ENCODE measurements at regions not wholly inside any gene's neighbourhood (a gene's known extent, or its start where the extent isn't known, plus 50 kb on each side); places are given as distances from the start of the nearest gene placed in this dataset.

- TF ChIP-seq, protein P1, sequence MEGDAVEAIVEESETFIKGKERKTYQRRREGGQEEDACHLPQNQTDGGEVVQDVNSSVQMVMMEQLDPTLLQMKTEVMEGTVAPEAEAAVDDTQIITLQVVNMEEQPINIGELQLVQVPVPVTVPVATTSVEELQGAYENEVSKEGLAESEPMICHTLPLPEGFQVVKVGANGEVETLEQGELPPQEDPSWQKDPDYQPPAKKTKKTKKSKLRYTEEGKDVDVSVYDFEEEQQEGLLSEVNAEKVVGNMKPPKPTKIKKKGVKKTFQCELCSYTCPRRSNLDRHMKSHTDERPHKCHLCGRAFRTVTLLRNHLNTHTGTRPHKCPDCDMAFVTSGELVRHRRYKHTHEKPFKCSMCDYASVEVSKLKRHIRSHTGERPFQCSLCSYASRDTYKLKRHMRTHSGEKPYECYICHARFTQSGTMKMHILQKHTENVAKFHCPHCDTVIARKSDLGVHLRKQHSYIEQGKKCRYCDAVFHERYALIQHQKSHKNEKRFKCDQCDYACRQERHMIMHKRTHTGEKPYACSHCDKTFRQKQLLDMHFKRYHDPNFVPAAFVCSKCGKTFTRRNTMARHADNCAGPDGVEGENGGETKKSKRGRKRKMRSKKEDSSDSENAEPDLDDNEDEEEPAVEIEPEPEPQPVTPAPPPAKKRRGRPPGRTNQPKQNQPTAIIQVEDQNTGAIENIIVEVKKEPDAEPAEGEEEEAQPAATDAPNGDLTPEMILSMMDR (IDR thresholded peaks at IDR 0.05): no peak
- no peak for TF ChIP-seq EP300 (IDR thresholded peaks at IDR 0.05)
Measured at GRCh38 chr6:20263059-20263458, 50.8 kb upstream of the MBOAT1 start.
